Hepatic stellate cell (primary cell): ENCODE measurements at regions not wholly inside any gene's neighbourhood (a gene's known extent, or its start where the extent isn't known, plus 50 kb on each side); places are given as distances from the start of the nearest gene placed in this dataset.

Experiments used
- DNase-seq: peaks from one replicate; pipeline ENCODE4 v3.0.0; 2011; ENCODE audit warnings: low spot score

DNA sequence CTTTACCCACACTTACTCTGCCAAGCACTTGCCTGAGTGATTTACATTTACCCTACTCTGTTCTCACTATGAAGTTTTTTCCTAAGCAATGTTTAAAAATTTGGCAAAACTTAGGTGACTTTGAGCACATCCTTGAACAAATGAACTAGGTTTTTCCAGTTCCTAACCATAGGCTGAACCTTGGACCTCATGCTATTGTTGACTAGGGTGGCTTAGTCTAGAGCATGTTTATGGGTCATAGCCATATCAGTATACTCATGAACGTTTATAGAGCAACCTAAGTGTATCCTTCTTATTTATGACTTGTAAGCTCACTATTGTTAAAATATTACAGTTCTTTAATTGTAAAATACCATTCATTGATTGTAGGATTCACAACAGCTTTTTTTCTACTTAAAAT is 85.0 kb upstream of the KRR1 start:
- DNase-seq, result no peak

DNA sequence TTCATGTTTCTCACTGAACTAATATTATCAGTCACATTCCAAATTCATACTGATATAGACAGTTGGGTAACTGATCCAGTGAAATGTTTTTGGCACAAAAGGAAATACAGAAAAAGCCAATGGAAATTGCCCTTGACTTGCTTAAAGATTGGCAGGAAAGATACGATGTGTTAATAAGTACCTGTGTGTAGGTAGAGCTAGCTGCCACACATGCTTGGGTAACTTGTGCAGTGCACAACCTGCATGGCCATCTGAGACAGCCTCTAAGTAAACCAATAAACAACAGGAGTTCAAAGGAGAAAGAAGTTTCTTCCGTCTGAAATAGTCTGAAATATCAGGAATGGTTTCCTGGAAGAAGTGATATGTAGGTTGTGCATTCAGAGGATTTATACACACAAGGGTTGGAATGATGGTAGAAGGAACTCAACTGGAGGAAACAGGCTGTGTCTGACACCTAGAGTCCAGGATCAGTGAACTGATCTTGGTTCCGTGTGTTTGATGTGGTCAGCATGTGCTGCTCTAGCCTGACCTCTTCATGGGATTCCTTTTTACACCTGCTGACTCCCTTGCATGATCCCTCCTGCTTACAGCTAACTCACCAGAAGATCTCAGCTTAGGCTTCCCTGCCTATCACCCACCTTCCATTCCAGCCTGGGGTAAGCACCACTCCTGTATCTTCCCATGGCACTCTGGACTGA is 81.4 kb upstream of the KRR1 start:
- DNase-seq, result no peak

DNA sequence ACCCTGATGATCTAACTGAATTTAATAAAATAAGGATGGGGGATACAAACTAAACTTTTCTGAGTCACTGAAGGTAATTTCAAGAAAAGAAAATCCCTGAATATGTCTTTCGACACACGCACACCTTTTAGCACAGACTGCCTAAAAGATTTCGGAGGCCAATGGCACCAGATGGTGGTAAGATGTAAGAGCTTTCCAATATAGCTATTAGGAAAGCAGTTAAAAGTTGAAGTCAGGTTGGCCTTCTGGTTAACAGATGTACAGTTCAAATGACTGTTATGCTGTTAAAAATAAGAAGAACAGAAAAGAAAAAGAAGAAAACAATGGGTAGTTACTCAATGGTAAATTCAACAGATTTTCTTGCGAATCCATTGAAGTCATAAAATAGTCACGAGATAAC is 80.7 kb upstream of the KRR1 start:
- no peak for DNase-seq

DNA sequence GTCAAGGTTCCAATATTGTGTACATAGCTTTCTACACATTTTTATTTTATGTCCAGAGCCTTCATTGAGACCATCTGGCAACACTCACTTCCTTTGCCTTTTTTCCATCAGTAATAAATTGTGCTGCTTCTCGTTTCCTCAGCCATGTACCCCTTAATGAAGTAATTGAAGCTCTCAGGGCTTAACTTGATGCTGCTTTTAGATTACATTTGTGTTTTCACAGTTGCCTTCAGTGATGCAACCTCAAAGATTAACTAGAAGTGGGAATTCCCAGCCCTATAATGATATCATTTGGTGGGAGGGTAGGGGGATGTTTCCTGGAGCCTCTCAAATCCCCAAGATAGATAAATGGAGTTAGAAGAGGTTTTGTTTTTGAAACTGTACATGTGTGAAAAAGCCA is 80.2 kb upstream of the KRR1 start:
- DNase-seq, result no peak

DNA sequence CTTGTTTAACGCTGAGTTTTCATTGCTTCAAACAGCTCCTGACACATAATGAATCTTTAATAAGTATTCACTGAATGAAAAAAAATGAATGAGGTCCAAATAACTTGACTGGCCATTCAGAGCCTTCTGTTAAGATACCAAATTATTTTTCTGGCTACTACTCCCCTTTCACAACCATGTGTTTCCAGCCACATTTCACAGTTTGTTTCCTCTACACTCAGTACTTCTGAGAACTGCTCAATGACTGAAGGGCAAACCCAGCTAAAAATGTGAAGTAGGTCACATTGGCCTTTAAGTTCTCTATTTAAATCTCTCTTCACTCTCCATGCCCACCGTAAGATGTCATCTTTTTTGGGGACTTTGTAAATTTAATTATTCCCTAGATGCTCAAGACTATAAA is 78.4 kb upstream of the KRR1 start:
- DNase-seq, result no peak

DNA sequence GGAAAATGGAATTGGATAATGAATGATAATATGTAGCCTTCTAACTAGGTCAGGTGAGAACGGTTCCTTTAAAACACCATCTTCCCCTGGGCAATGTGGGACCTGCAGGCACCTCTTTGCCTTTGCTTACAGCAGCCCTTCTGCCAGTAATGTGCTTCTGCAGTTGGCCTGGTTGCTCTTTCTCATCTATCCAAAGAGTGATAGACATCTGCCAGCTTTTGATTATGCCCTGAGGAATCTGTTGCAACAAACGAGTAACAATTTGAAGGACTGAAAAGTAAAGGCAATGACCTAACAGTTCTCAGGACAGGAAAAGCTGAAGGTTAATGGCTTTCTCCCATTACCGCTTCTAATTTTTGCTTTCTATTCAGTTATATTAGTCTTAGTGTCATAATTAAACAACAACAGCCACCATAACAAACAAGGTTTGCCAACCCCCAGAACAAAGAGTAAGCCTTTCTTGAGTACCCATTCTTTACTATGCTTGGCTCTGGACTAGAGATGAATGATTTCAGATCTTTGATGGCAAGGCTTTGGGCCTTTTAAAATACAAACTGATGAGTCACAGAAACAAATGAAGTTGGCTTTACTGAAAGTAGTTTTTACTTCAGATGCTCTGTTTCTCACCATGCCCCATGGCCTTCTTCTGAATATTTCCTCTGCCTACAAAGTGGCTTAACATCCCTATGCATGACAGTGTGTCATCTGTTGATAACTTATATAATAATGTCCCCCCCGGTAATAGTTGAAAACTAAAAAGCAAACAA is 76.1 kb upstream of the KRR1 start:
- DNase-seq, result no peak

DNA sequence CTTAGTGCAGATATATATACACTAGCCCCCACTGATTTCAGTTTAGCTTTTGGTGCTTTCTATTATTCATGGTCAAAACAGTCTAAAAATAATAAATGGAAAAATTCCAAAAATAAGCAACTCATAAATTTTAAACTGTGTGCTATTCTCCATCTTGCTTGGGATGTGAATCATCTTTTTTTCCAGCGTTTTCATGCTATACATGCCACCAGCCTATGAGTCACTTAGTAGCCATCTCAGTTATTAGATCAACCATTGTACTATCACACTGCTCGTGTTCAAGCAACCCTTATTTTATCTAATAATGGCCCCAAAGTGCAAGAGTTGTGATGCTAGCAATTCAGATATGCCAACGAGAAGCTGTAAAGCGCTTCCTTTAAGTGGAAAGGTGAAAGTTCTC is 73.9 kb upstream of the KRR1 start:
- peak; percentile 16 for DNase-seq

DNA sequence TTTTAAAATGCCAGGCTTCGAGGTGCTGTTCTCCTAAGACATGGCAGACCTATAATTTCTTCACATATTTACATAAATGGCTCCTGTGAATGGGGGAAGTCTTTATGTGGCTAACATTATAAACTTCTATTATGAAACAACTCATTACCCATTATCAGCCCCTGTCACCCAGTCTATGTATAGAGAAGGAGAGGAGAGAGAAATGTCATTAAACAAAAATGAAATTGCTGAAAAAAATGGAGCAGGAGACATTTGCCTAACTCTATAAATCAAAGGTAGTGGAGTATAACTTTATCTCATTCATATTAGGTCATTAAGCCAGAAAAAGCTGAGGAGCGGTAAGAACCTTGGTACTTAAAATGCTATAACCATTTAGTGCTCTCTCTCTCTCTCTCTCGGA is 71.9 kb upstream of the KRR1 start:
- DNase-seq, result no peak

DNA sequence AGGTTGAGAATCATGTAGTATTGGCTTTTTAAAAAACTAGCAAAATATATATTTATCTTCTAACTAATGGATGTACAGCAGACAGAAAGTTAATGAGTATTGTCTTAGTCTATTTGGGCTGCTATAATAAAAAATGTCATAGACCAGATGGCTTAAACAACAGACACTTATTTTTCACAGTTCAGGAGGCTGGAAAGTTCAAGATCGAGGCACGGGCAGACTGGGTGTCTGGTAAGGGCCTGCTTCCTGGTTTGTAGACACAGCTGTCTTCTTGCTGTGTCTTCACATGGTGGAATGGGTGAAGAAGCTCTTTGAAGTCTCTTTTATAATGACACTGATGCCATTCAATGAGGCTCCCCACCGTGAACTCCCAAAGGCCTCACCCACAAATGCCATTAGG is 70.1 kb upstream of the KRR1 start:
- no peak for DNase-seq

DNA sequence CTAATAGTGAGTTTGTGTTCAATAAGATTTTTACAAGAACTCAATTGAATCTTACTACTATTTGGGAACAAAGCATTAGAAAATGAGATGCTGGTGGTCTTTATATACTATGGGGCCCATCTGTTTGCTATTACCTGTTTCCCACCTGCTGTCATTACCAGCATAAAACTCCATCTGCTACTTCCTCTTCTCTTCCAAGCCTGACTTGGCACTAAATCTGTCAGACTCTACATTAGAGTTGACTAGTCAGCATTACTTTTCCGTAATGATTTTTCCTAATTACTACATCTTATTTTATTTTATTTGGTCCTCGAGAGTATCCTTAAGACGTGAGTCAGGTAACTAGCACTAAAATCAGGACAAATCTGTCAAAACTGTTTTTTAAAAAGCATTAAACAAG is 68.1 kb upstream of the KRR1 start:
- no peak for DNase-seq

DNA sequence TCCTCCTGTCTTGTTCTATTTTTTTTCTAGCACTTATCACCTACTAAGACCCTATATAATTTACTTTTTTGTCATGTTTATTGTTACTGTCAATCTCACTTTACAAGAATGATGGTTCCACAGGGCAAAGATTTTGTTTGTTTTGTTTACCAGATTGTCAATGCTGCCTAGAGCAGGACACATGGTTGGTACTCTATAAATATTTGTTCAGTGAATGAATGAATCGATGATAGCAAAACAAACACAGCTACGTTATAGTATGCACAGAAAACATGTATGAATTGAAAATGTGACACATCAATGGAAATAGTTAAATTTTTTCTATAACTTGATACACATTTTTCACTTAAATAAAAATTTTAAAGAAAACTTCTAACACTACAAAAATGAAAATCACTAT is 67.1 kb upstream of the KRR1 start:
- no peak for DNase-seq

DNA sequence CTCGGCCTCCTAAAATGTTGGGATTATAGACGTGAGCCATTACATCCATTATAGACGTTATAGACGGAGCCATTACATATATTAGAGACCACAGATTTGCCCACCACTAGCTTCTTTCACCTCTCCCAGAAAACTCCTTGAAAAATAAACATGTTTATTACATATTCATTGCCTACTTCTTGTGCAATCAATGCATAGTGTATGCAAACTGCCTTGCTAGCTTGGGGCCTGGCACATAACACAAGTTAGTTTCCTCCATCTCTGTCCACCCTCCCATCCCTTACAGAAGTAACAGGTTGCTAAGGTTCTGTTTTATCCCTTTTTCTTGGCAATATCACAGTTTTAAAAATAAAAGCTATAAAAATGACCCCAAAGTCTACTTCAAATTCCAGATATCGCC is 66.4 kb upstream of the KRR1 start:
- DNase-seq, result no peak

DNA sequence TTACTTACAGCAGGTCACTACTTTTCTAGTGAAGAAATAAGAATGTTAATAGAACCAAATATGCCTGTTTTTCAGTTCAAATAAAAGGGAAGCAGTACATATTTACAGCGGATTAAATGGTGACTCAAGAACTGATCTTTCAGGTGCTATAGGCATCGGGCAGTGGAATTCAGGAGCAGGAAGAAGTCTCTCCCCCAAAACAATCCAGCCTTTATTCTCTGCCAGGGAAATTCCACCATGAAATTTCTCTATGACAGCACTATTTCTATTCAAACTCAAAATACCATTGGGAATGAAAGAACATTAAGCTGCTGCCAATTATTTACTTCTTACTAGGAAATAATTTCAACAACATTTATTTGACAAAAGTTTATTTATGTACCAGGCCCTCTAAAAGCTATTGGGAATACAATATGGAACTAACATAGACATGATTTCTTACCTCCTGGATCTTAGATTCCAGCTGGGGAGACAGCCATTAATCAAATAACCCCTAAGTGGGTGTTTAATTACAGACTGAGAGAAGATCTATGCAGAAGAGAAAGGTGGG is 60.3 kb upstream of the KRR1 start:
- no peak for DNase-seq

DNA sequence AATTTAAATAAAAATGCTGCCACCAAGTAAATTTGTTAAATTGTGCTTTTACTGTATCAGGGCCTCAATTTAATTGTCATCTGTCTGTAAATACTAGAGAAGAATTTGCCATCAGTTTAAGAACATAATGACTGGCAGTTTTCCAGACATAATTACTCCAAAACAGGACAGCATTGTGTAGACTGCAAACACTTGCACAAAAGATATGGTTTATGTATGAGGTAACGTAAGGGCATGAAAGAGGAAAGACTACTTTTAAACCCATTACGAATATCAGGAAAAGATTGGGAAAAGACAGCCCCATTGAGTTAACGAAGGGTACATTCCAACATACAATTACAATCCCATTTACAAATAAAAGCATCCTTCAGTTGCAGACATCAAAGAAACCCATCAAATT is 59.8 kb upstream of the KRR1 start:
- DNase-seq, result no peak

DNA sequence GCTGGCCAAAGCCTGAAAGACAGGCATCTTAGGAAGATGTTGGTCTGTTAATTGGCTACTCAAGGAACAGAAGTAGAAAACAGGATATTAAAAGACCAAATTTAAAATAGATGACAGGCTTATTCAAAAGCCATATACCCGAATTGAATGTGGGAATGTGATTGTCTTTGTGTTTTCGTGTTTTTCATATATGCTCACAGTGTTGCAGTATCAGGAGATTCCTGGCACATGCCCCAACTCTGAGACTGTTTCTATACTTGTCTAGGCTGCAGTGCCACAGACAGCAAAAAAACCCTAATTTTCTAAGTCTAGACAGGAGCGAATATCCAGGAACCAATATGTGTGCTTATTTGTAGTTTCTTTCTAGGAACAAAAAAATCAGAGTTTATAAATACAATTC is 57.4 kb upstream of the KRR1 start:
- DNase-seq, result no peak

DNA sequence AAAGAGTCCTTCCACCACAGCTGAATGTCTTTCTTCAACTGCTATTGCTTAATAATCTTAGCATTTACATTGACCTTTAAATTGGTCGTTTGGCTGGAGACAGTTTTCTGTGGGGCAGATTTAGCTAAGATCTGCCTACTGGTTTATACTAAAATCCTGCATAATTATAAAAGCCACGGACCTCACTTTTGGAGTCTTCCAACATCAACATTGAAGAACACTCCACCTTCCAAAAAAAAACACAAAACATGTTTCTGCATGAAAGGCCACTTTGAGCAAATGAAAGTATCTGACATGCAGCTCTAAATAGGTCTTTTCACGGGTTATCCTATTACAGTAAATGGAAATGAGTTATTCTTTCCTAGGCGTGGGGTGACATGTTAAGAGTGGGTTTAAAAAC is 57.0 kb upstream of the KRR1 start:
- no peak for DNase-seq

DNA sequence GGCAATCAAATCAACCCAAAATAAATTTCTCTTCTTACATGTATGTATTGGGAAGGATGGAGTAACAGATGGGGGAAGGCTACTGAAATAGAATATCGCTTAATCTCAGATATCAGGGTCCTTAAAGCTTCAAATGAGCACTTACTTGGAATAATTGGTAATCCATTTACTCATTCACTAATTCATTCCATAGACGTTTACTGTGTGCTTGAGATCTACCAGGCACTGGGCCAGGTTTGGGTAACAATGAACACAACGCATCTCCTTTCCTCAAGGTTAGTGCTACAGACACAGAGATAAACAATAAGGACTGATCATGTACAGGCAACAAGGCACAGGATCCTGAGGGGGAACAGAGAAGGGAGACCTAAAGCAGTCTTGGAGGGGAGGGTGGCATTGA is 54.4 kb upstream of the KRR1 start:
- DNase-seq, result no peak

DNA sequence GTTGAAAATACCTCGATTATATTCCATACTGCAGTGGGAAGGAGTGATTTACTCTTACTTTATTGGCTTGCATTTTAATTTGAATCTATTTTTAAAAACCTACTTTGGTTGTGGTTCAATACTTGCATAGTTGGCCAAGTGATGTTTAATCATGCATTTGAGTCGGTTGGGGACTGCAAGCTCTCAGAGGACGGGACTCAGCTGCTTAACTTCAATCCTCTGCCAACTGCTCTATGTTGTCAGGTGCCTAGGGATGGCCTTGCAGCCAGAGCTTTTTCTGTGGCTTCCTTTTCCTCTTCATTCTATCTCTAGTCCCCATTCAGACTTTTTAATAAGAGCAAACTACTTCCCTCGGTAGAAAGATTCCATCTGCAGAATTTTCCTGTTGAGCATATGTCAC is 53.4 kb upstream of the KRR1 start:
- no peak for DNase-seq

DNA sequence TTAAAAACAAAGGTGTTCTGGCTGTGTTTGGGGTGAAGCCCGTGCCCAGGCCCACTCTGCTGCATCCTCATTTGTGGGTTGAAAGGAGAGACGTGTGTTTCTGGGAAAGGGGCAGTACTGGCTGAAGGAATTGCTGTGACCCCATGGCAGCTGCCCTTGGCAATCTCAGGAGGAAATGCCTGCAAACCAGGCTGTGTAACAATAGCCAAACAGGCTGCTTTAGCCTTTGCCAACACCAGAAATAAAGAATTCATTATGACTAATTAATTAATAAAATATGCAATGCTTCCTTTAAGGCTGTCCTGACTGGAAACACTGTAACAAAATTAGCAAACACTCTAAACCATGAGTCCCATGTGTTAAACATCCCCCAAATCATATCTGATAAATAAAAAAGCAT is 53.0 kb upstream of the KRR1 start:
- no peak for DNase-seq

DNA sequence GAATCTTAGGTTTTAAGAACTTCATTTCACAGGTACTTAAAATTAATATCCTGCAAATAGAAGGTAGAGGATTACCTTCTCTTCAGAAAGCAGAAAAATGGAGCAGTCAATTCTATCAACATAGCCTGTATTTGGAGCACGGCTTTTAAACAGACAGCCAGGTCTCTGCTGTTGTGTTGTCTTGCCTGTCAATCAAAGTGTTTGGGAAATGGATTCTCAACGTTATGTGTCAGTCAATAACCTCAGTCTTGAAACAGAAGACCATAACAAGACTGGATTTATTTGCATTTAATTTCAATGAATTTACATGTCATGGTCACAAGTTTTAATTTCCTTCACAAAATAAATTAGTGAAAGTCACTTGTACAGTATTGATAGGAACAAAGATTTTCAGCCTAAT is 51.9 kb upstream of the KRR1 start:
- DNase-seq, result no peak

DNA sequence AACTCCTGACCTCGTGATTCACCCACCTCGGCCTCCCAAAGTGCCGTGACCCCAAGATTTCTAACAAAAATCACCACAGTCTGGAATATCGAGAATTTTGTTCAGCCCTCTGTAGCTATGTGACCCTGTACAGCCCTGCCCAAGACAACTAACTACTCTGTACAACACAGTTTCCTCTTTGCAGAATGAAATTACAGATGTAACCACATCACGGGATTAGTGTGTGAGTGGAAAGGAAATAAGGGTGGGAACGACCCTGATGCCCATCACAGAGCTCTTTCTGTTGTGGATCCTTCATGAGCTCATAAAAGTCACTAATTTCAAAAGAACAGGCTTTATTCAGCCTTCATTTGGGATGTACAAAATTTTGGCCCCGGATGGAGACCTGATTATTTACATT is 50.5 kb upstream of the KRR1 start:
- no peak for DNase-seq
